NCI-H2029 (cell line): ENCODE measurements at regions not wholly inside any gene's neighbourhood (a gene's known extent, or its start where the extent isn't known, plus 50 kb on each side); places are given as distances from the start of the nearest gene placed in this dataset.

Experiments used
- DNase-seq: peaks from one replicate; lab custom pipeline; 2025; lab: John Stamatoyannopoulos, UW

DNA sequence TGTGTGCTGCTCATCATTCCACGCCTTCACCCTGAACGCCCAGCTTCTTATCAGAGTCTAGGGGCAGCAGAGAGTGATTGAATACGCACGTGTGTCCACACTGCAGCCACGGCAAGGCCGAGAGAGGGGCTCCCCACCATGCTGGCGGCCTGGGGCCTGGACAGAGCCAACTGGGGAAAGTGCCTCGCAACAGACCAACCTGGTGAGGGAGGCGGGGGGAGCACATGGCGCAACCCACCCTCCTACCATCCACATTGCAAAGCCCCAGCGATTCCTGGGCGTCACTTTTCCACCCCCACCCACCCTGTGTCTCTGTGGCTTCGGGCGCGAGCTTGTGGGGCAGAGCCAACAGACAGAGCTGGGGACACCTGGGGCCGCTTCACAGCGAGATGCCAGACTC lies 66.4 kb upstream of the DUSP22 start:
- DNase-seq = no peak

DNA sequence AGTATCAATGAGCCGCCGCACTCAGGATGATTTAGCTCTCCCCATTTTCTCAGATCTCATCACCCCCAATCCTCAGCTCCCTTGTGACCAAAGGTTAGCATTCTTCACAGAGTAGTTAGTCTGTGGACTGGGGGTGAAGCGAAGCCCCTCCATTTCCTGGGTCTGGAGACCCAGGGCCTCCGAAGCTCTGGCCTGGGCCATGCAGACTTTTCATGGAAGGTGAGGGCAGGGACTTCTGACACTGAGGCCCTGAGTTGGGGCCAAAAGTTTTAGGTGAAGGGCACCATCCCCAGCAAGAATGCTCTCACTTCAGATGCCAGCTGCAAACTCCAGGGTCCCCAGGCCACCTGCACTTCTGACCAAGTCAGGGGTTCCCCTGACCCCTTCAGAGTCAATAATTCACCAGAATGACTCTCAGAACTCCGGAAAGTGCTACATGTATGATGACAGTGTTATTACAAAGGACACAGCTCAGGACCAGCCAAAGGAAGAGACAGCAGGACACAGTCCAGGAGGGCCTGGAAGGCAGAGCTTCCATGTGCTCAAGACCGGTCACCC lies 65.7 kb upstream of the DUSP22 start:
- DNase-seq = no peak

DNA sequence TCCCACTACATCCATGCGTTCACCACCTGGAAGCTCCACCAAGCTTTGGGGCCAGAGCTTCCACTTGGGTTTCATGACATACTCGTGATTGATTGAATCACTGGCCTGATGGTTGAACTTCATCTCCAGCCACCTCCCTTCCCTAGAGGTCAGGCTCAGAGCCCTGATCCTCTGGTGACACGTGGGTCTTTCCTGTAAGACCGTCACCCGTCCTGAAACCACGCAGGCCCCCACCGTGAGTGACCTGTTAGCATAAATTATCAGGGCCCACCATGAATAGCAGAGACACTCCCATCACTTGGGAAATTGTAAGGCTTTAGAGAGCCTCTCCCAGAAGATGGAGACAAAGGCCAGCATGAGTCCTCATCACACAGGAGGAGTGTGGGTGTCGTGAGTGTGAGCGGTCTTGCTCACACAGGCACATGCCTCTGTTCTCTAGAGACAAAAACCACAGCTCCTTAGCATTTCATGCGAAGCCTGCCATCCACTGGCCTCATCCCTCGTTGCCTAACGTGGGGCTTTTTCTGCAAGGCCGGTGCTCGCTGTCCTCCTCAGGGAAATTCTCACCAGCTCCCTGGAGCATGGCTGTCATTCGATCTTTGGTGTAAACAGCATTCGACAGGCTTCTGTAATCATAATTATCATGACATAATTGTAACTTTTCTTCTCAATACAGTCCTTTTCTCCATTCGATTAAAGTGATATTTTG lies 65.1 kb upstream of the DUSP22 start:
- no peak for DNase-seq

DNA sequence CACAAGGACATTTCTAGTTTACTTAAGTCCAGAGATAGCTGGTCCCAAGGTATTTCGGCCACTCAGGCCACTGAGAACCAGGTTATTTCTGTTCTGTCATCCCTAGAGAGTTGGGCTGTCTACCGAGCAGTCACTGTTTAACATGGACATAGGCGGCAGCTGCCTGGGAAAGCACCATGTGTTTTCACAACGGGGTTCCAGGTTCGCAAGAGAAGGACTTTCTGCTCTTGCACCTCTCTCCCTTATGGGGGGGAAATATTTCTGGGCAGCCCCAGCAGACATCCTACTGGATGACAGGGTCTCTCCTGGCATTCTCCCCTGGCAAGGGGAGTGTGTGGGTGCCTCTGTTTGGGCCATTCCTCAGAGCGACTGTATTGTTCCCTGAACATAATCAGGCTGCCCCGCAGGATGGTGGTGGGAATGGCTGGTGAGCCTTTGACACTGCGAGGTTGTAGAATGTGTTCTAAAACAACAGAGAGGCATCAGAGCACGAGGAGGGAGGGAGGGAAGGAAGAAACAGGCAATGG lies 64.4 kb upstream of the DUSP22 start:
- DNase-seq = no peak

DNA sequence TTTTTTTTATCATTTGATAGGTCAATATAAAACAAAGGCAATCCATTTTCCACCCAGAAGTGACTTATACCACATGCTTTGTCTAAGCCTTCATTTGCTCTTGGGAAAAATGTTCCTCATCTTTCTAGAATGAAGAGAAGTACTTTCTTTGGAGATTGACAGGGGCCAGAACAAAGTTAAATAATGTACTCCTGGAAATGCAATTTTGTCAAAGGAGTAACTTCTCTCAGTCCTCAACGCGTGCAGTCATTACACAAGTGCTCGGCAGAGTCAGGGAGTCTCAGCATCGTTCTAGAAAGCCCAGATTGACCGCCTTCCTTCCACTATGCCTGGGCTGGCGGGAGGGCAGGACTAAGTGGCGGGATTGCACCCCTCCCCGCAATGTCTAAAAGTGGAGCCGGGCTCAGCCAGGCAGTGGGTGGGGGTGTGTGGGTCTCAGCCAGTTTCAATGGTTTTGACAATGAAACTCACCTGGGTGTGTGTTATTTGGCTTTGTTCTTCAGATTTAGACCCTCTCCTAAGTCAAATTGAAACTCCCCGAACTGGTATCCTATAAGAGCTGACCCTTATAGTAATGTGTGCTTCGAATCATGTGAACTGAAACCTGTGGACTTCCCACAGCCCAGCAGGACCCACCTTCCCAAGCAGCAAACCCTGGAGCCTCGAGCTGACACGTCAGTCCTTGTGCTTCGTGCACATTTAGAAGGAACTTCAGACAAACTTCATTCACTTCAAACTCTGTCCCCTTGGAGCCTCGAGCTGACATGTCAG lies 63.2 kb upstream of the DUSP22 start:
- no peak for DNase-seq

DNA sequence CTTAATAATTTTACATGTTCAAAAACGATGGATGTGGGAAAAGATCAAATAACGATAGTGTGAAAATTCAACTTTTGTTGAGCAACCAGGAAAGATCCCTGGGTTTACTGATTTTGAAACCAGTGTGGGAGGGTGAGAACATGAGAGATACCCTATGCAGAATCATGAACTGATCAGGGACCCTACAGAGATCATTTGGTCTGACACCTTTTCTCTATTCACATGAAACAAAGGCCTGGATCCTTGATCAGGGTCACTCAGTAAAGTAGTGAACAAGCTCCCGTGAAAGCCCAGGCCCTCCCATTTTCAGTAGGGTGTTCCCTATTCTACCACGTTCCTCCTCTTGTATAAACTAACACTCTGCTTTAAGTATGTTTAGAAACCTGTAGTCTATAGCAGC lies 60.5 kb upstream of the DUSP22 start:
- no peak for DNase-seq

DNA sequence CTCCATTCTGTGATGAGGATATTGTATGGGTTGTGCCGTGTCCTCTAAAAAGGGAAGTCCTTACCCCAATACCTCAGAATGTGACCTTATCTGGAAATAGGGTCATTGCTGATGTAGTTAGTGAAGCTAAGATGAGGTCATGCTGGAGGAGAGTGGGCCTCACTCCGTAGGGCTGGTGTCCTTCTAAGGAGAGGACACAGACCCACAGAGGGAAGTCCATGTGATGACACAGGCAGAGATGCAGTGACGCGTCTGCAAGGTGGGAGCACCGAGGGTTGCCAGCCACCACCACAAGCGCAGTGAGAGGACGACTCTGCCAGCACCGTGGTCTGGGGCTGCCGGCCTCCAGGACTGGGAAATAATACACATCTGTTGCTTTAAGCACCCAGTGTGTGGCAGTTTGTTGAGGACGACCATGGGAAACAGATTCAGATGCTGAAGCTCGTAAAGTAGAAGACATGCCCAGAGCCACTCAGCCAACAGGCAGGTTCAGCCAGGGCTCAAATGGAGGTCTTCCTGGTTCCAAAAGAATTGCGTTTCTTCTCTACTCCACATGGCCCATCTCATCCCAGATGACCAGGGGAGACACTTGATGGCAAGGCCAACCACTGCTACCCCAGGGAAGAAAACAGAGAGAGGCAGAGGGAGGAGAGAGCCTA lies 59.2 kb upstream of the DUSP22 start:
- no peak for DNase-seq

DNA sequence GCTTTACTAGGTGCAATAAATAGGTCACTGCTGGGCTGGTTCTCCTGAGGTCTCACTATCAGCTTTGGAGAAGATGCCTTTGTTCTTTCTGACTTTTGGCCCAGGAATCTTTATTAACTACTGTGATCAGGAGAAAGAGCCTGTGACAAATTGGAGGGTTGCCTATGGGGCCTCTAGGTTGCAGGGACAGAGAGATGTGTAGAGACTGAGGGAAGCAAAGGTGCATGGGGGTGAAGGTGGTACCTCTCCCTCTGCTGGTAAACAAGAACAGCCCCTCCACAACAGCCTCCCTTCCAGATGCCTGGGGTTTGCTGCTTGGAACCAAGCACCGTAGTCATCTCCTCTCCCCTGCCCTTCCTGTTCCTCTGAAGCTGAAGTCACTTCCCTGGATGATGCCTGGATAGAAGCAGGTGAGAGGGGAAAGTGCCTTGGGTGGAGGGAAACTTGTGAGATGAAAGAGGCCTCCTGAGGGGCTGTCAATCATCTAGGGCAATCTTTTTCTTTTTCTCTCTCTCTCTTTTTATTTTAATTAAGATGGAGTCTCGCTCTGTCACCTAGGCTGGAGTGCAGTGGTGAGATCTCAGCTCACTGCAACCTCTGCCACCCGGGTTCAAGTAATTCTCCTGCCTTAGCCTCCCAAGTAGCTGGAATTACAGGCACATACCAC lies 57.4 kb upstream of the DUSP22 start:
- no peak for DNase-seq

DNA sequence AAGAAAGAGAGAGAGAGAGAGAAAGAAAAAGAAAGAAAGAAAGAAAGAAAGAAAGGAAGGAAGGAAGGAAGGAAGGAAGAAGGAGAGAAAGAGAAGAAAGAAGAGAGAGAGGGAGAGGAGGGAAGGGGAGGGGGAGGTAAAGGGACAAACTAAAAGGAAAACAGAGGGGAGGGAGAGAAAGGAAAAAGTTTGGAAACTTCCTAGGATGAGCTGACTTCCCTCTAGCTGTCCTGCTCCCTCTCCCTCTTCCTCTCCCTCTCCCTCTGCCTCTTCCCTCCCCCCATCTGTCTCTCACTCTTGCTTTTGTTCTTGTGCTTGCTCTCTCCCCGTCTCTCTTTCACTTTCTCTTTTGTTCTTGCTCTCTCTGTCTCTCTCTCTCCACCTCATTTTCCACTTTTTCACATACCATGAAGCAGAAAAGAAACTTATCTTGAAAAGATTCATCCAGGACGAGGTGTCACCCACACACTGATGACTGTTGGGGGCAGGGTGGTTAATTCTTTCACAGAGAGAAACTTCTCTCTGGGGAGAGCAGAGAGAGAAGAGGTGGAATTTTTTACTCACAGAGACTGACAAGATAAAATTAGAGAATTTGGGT lies 56.4 kb upstream of the DUSP22 start:
- peak; percentile 73 for DNase-seq

DNA sequence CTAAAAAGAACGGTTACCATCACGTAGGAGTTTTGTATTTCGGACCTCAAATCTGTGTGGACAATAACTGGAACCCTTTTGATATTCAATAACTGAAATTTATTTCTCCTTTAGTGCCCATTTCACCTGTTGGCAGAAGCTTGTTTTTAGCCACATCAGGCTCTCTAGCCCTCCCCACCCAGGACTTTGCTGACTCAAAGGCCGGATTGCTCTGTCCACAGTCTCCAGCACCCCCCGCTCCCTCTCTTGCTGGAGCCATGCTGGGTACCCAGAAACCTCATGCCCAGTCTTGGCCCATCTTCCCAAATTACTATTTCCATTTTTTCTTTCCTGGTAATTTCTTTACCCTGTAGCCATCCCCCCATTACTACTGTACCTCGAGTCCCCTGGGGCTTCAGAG lies 55.8 kb upstream of the DUSP22 start:
- no peak for DNase-seq

DNA sequence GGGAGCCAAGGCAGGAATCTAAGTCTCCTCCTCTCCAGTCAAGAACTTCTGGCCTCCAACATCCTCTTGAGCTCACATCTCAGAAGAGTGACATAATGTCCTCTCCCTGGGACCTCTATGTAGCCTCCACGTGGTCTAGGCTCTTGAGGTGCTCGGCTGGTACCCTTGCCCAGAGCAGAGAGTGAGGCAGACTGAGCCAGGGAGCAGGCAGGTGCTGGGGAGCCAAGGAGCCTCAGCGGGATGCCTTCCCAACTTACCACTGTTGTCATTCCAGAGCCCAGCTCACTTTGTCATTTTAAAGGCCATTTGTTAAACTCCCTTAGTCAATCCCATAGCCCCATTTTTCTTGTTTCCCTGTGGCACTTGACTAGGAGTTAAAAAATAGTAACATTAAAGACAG lies 52.1 kb upstream of the DUSP22 start:
- DNase-seq = no peak

DNA sequence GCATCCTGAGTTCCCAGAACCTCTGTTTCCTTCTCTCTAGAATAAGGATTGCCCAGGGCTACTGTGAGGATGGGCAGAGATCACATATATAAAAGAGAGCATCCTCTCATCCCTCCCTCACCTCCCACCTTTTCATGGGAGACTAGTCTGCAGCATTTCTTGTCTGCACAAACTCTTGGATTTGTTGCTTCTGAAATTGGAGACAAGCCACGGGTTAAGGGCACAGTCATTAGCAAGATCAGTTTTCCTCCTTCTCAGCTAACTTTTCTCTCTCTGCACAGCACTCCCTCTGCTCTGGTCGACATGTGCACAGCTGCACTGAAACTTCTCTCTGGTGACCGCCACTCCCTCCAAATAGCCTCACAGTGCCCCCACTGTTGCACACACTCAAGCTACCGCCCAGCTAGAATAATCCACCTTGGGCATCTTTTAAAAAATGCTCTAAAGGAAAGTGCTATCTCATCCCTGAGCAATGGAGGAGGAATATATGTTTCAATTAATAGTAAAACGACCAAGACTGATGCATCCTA lies 50.9 kb upstream of the DUSP22 start:
- DNase-seq = no peak
